Endothelial cell of umbilical vein (primary cell): ENCODE measurements at regions not wholly inside any gene's neighbourhood (a gene's known extent, or its start where the extent isn't known, plus 50 kb on each side); places are given as distances from the start of the nearest gene placed in this dataset.

Experiments
- BruUV-seq: library from RNA; stranded (reverse); fragments of 400-500 nt; replicated peaks from 2 replicates; lab custom pipeline; 2021; lab: Mats Ljungman, UMichigan
- CTCF ChIA-PET: fragments of 300-600, 350-600 bp; sonication (Branson Sonifier 250); formaldehyde crosslinking; loops from one replicate; lab custom pipeline; 2021; ENCODE audit warnings: antibody characterized with exemption, inconsistent platforms; lab: Charles Lee
- POLR2A ChIA-PET: fragments of 300-600, 350-600 bp; sonication (Branson Sonifier 250); formaldehyde crosslinking; loops from one replicate; lab custom pipeline; 2021; ENCODE audit warnings: antibody characterized with exemption, inconsistent platforms; lab: Charles Lee
- DNase-seq: peaks from one replicate; pipeline ENCODE4 v3.0.0-alpha.2; 2011; ENCODE audit warnings: low read depth, low spot score
- FAIRE-seq: peaks from 2 replicates; lab custom pipeline; 2011; peaks lifted over from hg19 to GRCh38; lab: Jason Lieb, UNC
- H2AFZ ChIP-seq: 2 replicates; pipeline ENCODE4 v1.6.0; 2012; ENCODE audit warnings: low read depth, low read length, control low read depth, inconsistent platforms
- H3K27ac ChIP-seq: 2 replicates; pipeline ENCODE4 v1.5.1; 2011; ENCODE audit warnings: low read depth, mild to moderate bottlenecking, control low read depth, low read length, moderate library complexity; ENCODE audit not compliant: insufficient read depth
- H3K27me3 ChIP-seq, 2 experiments: 2 replicates each; pipeline versions ENCODE4 v1.6.0 to v1.6.1; 2011; ENCODE audit warnings: low read length in 2 of 2, mixed read lengths in 1 of 2; ENCODE audit not compliant: control insufficient read depth in 2 of 2, insufficient read depth in 2 of 2
- H3K36me3 ChIP-seq, 2 experiments: 2 replicates in 1 of 2; 3 replicates in 1 of 2; pipeline ENCODE4 v1.5.1; 2011; ENCODE audit warnings: low read length in 2 of 2, mild to moderate bottlenecking in 1 of 2, moderate library complexity in 1 of 2; ENCODE audit not compliant: control insufficient read depth in 2 of 2, insufficient read depth in 2 of 2; ENCODE audit errors: extremely low read depth in 1 of 2
- H3K4me1 ChIP-seq: 3 replicates; pipeline ENCODE4 v1.5.1; 2011; ENCODE audit warnings: mild to moderate bottlenecking, low read length; ENCODE audit not compliant: control insufficient read depth, insufficient read depth; ENCODE audit errors: extremely low read depth
- H3K4me2 ChIP-seq: 2 replicates; pipeline ENCODE4 v1.6.1; 2011; ENCODE audit warnings: low read length, control low read depth, mixed read lengths; ENCODE audit not compliant: insufficient read depth
- H3K4me3 ChIP-seq, 3 experiments: fragments of 200-600 bp in 1 of 3; sonication (generic), shearing (Covaris generic) in 1 of 3; replicated peaks in 1 of 3; 2 replicates each; pipeline ENCODE4 v1.5.1; 2011 to 2016; ENCODE audit warnings: control low read depth in 3 of 3, low read length in 3 of 3, mild to moderate bottlenecking in 2 of 3, inconsistent platforms in 1 of 3, low read depth in 1 of 3, moderate library complexity in 1 of 3; ENCODE audit not compliant: insufficient read depth in 1 of 3
- H3K79me2 ChIP-seq: 2 replicates; pipeline ENCODE4 v1.6.0; 2012; ENCODE audit warnings: low read length, inconsistent platforms; ENCODE audit not compliant: control insufficient read depth, insufficient read depth
- H3K9ac ChIP-seq: replicated peaks from 2 replicates; pipeline ENCODE3; 2011; ENCODE audit warnings: low read length, control low read depth; ENCODE audit not compliant: insufficient read depth; ENCODE audit errors: extremely low read depth
- H3K9me1 ChIP-seq: replicated peaks from 3 replicates; pipeline ENCODE4 v1.6.0; 2011; ENCODE audit warnings: mild to moderate bottlenecking, low read length; ENCODE audit not compliant: control insufficient read depth, insufficient read depth; ENCODE audit errors: extremely low read depth
- H3K9me3 ChIP-seq: replicated peaks from 2 replicates; pipeline ENCODE4 v1.5.1; 2012; ENCODE audit warnings: low read length, inconsistent platforms; ENCODE audit not compliant: control insufficient read depth, insufficient read depth
- H4K20me1 ChIP-seq: replicated peaks from 2 replicates; pipeline ENCODE3; 2011; ENCODE audit warnings: mild to moderate bottlenecking, low read length; ENCODE audit not compliant: control insufficient read depth, insufficient read depth; ENCODE audit errors: extremely low read depth
- CTCF ChIP-seq, 2 donors: IDR thresholded peaks; 1 replicate in 1 of 2; 2 replicates in 1 of 2; pipeline ENCODE4 v1.5.1; 2011; ENCODE audit warnings: low read length in 2 of 2, mild to moderate bottlenecking in 2 of 2, moderate library complexity in 2 of 2, control low read depth in 1 of 2, inconsistent platforms in 1 of 2, low read depth in 1 of 2; ENCODE audit not compliant: insufficient read depth in 1 of 2; ENCODE audit errors: extremely low read depth in 1 of 2
- EZH2 ChIP-seq: IDR thresholded peaks from 2 replicates; pipeline ENCODE4 v1.6.1; 2012; ENCODE audit warnings: borderline replicate concordance, low read depth, mild to moderate bottlenecking, moderate library complexity, low read length, inconsistent platforms; ENCODE audit not compliant: severe bottlenecking
- FOS ChIP-seq: IDR thresholded peaks from 2 replicates; pipeline ENCODE4 v1.6.1; 2011; ENCODE audit warnings: mild to moderate bottlenecking, low read length, moderate library complexity, borderline replicate concordance; ENCODE audit not compliant: insufficient read depth
- GATA2 ChIP-seq: IDR thresholded peaks from 2 replicates; pipeline ENCODE4 v1.7.0; 2011; ENCODE audit warnings: low read depth, mild to moderate bottlenecking, moderate library complexity, mixed read lengths, low read length; ENCODE audit not compliant: insufficient read length, insufficient read depth
- JUN ChIP-seq: IDR thresholded peaks from 2 replicates; pipeline ENCODE4 v1.6.1; 2011; ENCODE audit warnings: borderline replicate concordance, low read depth; ENCODE audit not compliant: insufficient read length, insufficient read depth
- MAX ChIP-seq: IDR thresholded peaks from 2 replicates; pipeline ENCODE4 v1.6.1; 2011; ENCODE audit not compliant: insufficient read depth, insufficient read length
- MYC ChIP-seq: IDR thresholded peaks from one replicate; pipeline ENCODE4 v1.6.1; 2011; ENCODE audit warnings: mild to moderate bottlenecking, low read depth, low read length
- POLR2A ChIP-seq: IDR thresholded peaks from 2 replicates; pipeline ENCODE4 v1.6.1; 2012; ENCODE audit warnings: low read depth, mild to moderate bottlenecking, control low read depth, low read length
- POLR2AphosphoS5 ChIP-seq: IDR thresholded peaks from 2 replicates; pipeline ENCODE4 v1.6.1; 2012; ENCODE audit warnings: low read depth, mild to moderate bottlenecking, control low read depth, low read length, moderate library complexity; ENCODE audit not compliant: insufficient read depth
- dilution Hi-C: fragments of 300-500 bp; cut with MboI; formaldehyde crosslinking; loops from one replicate; pipeline ENCODE4 v1.15.0; 2019; ENCODE audit warnings: low sequenced_read_pairs; ENCODE audit not compliant: extremely low pct_ligation_motif_present
- intact Hi-C: fragments of 100-400 bp; cut with micrococcal nuclease; formaldehyde crosslinking; loops from one replicate; pipeline ENCODE4 v1.10.0; 2022

- intact Hi-C loops (no loop called here), dilution Hi-C loops (no loop called here)
- Histone ChIP-seq H4K20me1 (no peaks in the 10 kb centered on the region), H3K79me2 (no peaks in the 10 kb centered on the region), H3K9ac (no peak overlapping the region), H3K4me1 (no peaks in the 10 kb centered on the region), H3K9me1 (no peaks in the 10 kb centered on the region), H3K9me3 (peaks cover 2% of the 10 kb centered on the region), H3K27me3 (no peaks in the 10 kb centered on the region), H3K27ac (no peak overlapping the region), H3K36me3 (no peaks in the 10 kb centered on the region), H2AFZ (no peak overlapping the region), H3K4me3 (no peak overlapping the region), H3K4me2 (no peak overlapping the region)
- ChIA-PET POLR2A (no interaction called here), CTCF (no interaction called here)
- DNase-seq: no peak
- TF ChIP-seq MAX: no peak
- TF ChIP-seq GATA2: no peak
- TF ChIP-seq POLR2A: no peak
- no peak for TF ChIP-seq EZH2
- no peak for TF ChIP-seq FOS
- TF ChIP-seq MYC: no peak
- no peak for TF ChIP-seq CTCF (IDR thresholded peaks at IDR 0.05; ENCODE audit: extremely low read depth in 1 of 2, insufficient read depth in 1 of 2, low read depth in 1 of 2, low read length in 2 of 2)
- no peak for TF ChIP-seq POLR2AphosphoS5
- TF ChIP-seq JUN: no peak
- FAIRE-seq: no peak
- no TSS peak for BruUV-seq
Measured at GRCh38 chr2:23107327-23107941, 277.5 kb upstream of the KLHL29 start.
